ENCODE measurements at regions not wholly inside any gene's neighbourhood (a gene's known extent, or its start where the extent isn't known, plus 50 kb on each side); places are given as distances from the start of the nearest gene placed in this dataset.

GRCh38 chr2:223148516-223148915 is 96.5 kb downstream of the KCNE4 start:
- no peak for TF ChIP-seq CTCF (conservative IDR thresholded peaks at IDR 0.05; ENCODE audit: low read depth, low read length)
- TF ChIP-seq EZH2 (IDR thresholded peaks at IDR 0.05; ENCODE audit: low read length, unreplicated experiment): no peak
- TF ChIP-seq EZH2phosphoT487 (IDR thresholded peaks at IDR 0.05; ENCODE audit: borderline replicate concordance, low read length): no peak

All from PC-3 (cell line).